ENCODE measurements at regions not wholly inside any gene's neighbourhood (a gene's known extent, or its start where the extent isn't known, plus 50 kb on each side); places are given as distances from the start of the nearest gene placed in this dataset.

- H3K9me3 ChIP-seq = no peaks in the 10 kb centered on the region
- no peak for DNase-seq
- peaks cover 0 to 15% (median 0%) of the 10 kb centered on the region in 7 donors for H3K27me3 ChIP-seq (replicated peaks in 1 of 7)
- H3K36me3 ChIP-seq = no peaks in the 10 kb centered on the region
- H3K4me3 ChIP-seq = no peak overlapping the region
- intact Hi-C loops (cut with DNase I; ENCODE audit: low total_unique reads) = no loop called here
- TF ChIP-seq CTCF (IDR thresholded peaks at IDR 0.05 in 8 of 11, conservative IDR thresholded peaks at IDR 0.05 in 3 of 11) (no peak), POLR2AphosphoS5 (IDR thresholded peaks at IDR 0.05) (no peak), POLR2A (IDR thresholded peaks at IDR 0.05) (no peak)
- H3K27ac ChIP-seq = no peak overlapping the region
- 83 to 88% (median 86%) methylated on average over 6 to 7 of the region's 7 CpGs for WGBS, 5 donors
- no peaks in the 10 kb centered on the region for H3K4me1 ChIP-seq
Observed at GRCh38 chr22:49115197-49115596, 712.5 kb downstream of the BRD1 start.

- intact Hi-C loops (cut with DNase I; ENCODE audit: low total_unique reads) = no loop called here
- H3K4me1 ChIP-seq = no peaks in the 10 kb centered on the region
- no peaks in the 10 kb centered on the region for H3K9me3 ChIP-seq
- no peak for DNase-seq
- H3K27ac ChIP-seq = no peak overlapping the region
- peaks cover 0 to 24% (median 0%) of the 10 kb centered on the region in 7 donors for H3K27me3 ChIP-seq (replicated peaks in 1 of 7)
- H3K36me3 ChIP-seq = no peaks in the 10 kb centered on the region
- no peak overlapping the region for H3K4me3 ChIP-seq
- WGBS, 5 donors = 80 to 93% (median 86%) methylated on average over 11 to 12 of the region's 12 CpGs
- TF ChIP-seq CTCF (IDR thresholded peaks at IDR 0.05 in 8 of 11, conservative IDR thresholded peaks at IDR 0.05 in 3 of 11) (no peak), POLR2A (IDR thresholded peaks at IDR 0.05) (no peak), POLR2AphosphoS5 (IDR thresholded peaks at IDR 0.05) (no peak)
Observed at GRCh38 chr22:49113758-49114157, 713.9 kb downstream of the BRD1 start.

- peaks cover 0 to 32% (median 0%) of the 10 kb centered on the region in 7 donors for H3K27me3 ChIP-seq (replicated peaks in 1 of 7)
- no peak overlapping the region for H3K4me3 ChIP-seq
- TF ChIP-seq POLR2AphosphoS5 (IDR thresholded peaks at IDR 0.05) (no peak), CTCF (IDR thresholded peaks at IDR 0.05 in 8 of 11, conservative IDR thresholded peaks at IDR 0.05 in 3 of 11) (no peak), POLR2A (IDR thresholded peaks at IDR 0.05) (no peak)
- WGBS, 5 donors = 74 to 84% (median 80%) methylated on average over 15 to 16 of the region's 16 CpGs
- no peaks in the 10 kb centered on the region for H3K4me1 ChIP-seq
- intact Hi-C loops (cut with DNase I; ENCODE audit: low total_unique reads) = no loop called here
- no peak for DNase-seq
- no peaks in the 10 kb centered on the region for H3K9me3 ChIP-seq
- H3K27ac ChIP-seq = no peak overlapping the region
- no peaks in the 10 kb centered on the region for H3K36me3 ChIP-seq
Observed at GRCh38 chr22:49112661-49113626, 714.7 kb downstream of the BRD1 start.

GRCh38 chr22:49112176-49112575 is 715.5 kb downstream of the BRD1 start:
- no peaks in the 10 kb centered on the region for H3K36me3 ChIP-seq
- no peak overlapping the region for H3K27ac ChIP-seq
- H3K4me3 ChIP-seq = no peak overlapping the region
- H3K9me3 ChIP-seq = no peaks in the 10 kb centered on the region
- no peaks in the 10 kb centered on the region for H3K4me1 ChIP-seq
- H3K27me3 ChIP-seq (replicated peaks in 1 of 7) = peaks cover 0 to 39% (median 0%) of the 10 kb centered on the region in 7 donors
- 86 to 92% (median 90%) methylated on average over 15 of the region's 15 CpGs for WGBS, 5 donors
- DNase-seq = no peak
- TF ChIP-seq CTCF (IDR thresholded peaks at IDR 0.05 in 8 of 11, conservative IDR thresholded peaks at IDR 0.05 in 3 of 11) (no peak), POLR2AphosphoS5 (IDR thresholded peaks at IDR 0.05) (no peak), POLR2A (IDR thresholded peaks at IDR 0.05) (no peak)
- intact Hi-C loops (cut with DNase I; ENCODE audit: low total_unique reads) = no loop called here

Measured in spleen (tissue), 11 donors.